PC-9 (cell line): ENCODE measurements at regions not wholly inside any gene's neighbourhood (a gene's known extent, or its start where the extent isn't known, plus 50 kb on each side); places are given as distances from the start of the nearest gene placed in this dataset.

Source experiments
- BruUV-seq: library from RNA; stranded (reverse); fragments of 400-500 nt; replicated peaks from 2 replicates; lab custom pipeline; 2021; lab: Mats Ljungman, UMichigan
- CTCF ChIA-PET: fragments of 300-600 bp; sonication (Branson Sonifier 250); formaldehyde crosslinking; loops from one replicate; lab custom pipeline; 2022; ENCODE audit warnings: antibody characterized with exemption; lab: Charles Lee
- POLR2A ChIA-PET: fragments of 300-600 bp; sonication (Branson Sonifier 250); formaldehyde crosslinking; loops from one replicate; lab custom pipeline; 2022; ENCODE audit warnings: antibody characterized with exemption; ENCODE audit not compliant: unreplicated experiment; lab: Charles Lee
- DNase-seq, 2 experiments: peaks; one replicate each; pipeline versions ENCODE4 v3.0.0 to v3.0.0-alpha.2; 2015 to 2022; ENCODE audit warnings: mixed read lengths in 1 of 2
- H2AFZ ChIP-seq: fragments of 200-600 bp; sonication (generic); 2 replicates; pipeline ENCODE4 v1.8.1; 2017; ENCODE audit warnings: antibody characterized with exemption
- H3F3A ChIP-seq: fragments of 200-600 bp; sonication (generic); 2 replicates; pipeline ENCODE4 v1.8.1; 2017; ENCODE audit warnings: antibody characterized with exemption, mild to moderate bottlenecking, low read depth; ENCODE audit not compliant: insufficient read depth
- H3K27ac ChIP-seq: fragments of 200-600 bp; sonication (generic); 2 replicates; pipeline ENCODE4 v1.6.1; 2016; ENCODE audit warnings: mixed run types
- H3K27me3 ChIP-seq: fragments of 200-600 bp; sonication (generic); 2 replicates; pipeline ENCODE4 v1.6.1; 2016; ENCODE audit warnings: low read depth, mixed run types; ENCODE audit not compliant: insufficient read depth
- H3K36me3 ChIP-seq: fragments of 200-600 bp; sonication (generic); 2 replicates; pipeline ENCODE4 v1.6.1; 2016; ENCODE audit warnings: low read depth, mixed run types
- H3K4me1 ChIP-seq: fragments of 200-600 bp; sonication (generic); replicated peaks from 2 replicates; pipeline ENCODE4 v1.6.1; 2016; ENCODE audit warnings: mixed run types; ENCODE audit not compliant: insufficient read depth
- H3K4me2 ChIP-seq: fragments of 200-600 bp; sonication (generic); 2 replicates; pipeline ENCODE4 v1.6.1; 2017; ENCODE audit warnings: mixed run types
- H3K4me3 ChIP-seq: fragments of 200-600 bp; sonication (generic); 2 replicates; pipeline ENCODE4 v1.6.1; 2016; ENCODE audit warnings: mixed run types
- H3K79me2 ChIP-seq: fragments of 200-600 bp; sonication (generic); 2 replicates; pipeline ENCODE4 v1.6.1; 2017; ENCODE audit warnings: low read depth, mixed run types
- H3K9me2 ChIP-seq: fragments of 200-600 bp; sonication (generic); 2 replicates; pipeline ENCODE4 v1.8.1; 2017; ENCODE audit warnings: mild to moderate bottlenecking; ENCODE audit not compliant: insufficient read depth
- H3K9me3 ChIP-seq: fragments of 200-600 bp; sonication (generic); 2 replicates; pipeline ENCODE4 v1.8.1; 2016; ENCODE audit warnings: low read depth; ENCODE audit not compliant: insufficient read depth
- H4K20me1 ChIP-seq: fragments of 200-600 bp; sonication (generic); 2 replicates; pipeline ENCODE4 v1.8.1; 2017; ENCODE audit not compliant: insufficient read depth
- EZH2 ChIP-seq: fragments of 200-600 bp; sonication (generic); IDR thresholded peaks from 2 replicates; pipeline ENCODE4 v1.8.0; 2017; ENCODE audit warnings: antibody characterized with exemption, low read depth
- intact Hi-C: fragments of 100-400 bp; cut with micrococcal nuclease; formaldehyde crosslinking; loops from one replicate; pipeline ENCODE4 v1.10.0; 2022; ENCODE audit not compliant: unreplicated experiment
- TF ChIP-seq, protein P1 (sequence below): fragments of 200-600 bp; sonication (generic); conservative IDR thresholded peaks from 2 replicates; pipeline ENCODE4 v1.6.1; 2017; ENCODE audit warnings: mixed run types, antibody characterized with exemption, mild to moderate bottlenecking, moderate library complexity

DNA sequence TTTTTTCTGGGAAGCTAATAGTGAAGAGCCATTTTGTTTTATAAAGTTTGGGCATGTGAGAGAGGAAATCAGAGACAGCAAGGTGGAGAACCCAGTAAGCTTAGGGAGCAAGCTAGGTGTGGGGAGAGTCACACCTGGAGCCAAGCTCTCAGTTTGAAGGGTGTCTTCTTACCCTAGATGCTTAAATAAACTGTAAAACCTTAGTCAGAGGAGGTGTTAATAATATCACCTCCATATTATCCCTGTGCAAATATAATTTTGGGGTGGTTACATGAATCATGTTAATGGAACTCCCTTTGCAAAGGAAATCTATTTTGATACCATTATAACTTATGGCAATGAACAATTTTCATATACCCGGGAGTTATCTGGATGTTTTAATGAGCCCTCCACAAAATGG lies 246.2 kb upstream of the PLET1 start:
- H3K36me3 ChIP-seq = no peaks in the 10 kb centered on the region
- H3K79me2 ChIP-seq = no peaks in the 10 kb centered on the region
- H3K9me2 ChIP-seq = no peaks in the 10 kb centered on the region
- no peak overlapping the region for H3K4me2 ChIP-seq
- no peak for TF ChIP-seq EZH2
- TF ChIP-seq, protein P1, sequence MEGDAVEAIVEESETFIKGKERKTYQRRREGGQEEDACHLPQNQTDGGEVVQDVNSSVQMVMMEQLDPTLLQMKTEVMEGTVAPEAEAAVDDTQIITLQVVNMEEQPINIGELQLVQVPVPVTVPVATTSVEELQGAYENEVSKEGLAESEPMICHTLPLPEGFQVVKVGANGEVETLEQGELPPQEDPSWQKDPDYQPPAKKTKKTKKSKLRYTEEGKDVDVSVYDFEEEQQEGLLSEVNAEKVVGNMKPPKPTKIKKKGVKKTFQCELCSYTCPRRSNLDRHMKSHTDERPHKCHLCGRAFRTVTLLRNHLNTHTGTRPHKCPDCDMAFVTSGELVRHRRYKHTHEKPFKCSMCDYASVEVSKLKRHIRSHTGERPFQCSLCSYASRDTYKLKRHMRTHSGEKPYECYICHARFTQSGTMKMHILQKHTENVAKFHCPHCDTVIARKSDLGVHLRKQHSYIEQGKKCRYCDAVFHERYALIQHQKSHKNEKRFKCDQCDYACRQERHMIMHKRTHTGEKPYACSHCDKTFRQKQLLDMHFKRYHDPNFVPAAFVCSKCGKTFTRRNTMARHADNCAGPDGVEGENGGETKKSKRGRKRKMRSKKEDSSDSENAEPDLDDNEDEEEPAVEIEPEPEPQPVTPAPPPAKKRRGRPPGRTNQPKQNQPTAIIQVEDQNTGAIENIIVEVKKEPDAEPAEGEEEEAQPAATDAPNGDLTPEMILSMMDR = no peak
- no peaks in the 10 kb centered on the region for H3K9me3 ChIP-seq
- H3K4me1 ChIP-seq = no peaks in the 10 kb centered on the region
- POLR2A ChIA-PET = no interaction called here
- H4K20me1 ChIP-seq = no peaks in the 10 kb centered on the region
- H3F3A ChIP-seq = no peaks in the 10 kb centered on the region
- no peak overlapping the region for H3K4me3 ChIP-seq
- H2AFZ ChIP-seq = no peak overlapping the region
- no peaks in the 10 kb centered on the region for H3K27me3 ChIP-seq
- no peak overlapping the region for H3K27ac ChIP-seq
- DNase-seq = peak in 1 of 2 experiments; percentile 67
- no TSS peak for BruUV-seq
- intact Hi-C loops = no loop called here
- CTCF ChIA-PET = no interaction called here

GRCh38 chr11:112507281-112507680 lies 246.6 kb upstream of the PLET1 start:
- Histone ChIP-seq H3K4me3 (no peak overlapping the region), H4K20me1 (no peaks in the 10 kb centered on the region), H3K79me2 (no peaks in the 10 kb centered on the region), H3K4me1 (no peaks in the 10 kb centered on the region), H3K4me2 (no peak overlapping the region), H3K9me2 (no peaks in the 10 kb centered on the region), H3K36me3 (no peaks in the 10 kb centered on the region), H3K27ac (no peak overlapping the region), H3K27me3 (no peaks in the 10 kb centered on the region), H2AFZ (no peak overlapping the region), H3K9me3 (no peaks in the 10 kb centered on the region), H3F3A (no peaks in the 10 kb centered on the region)
- intact Hi-C loops = no loop called here
- DNase-seq = no peak
- POLR2A ChIA-PET = no interaction called here
- BruUV-seq = no TSS peak
- no peak for TF ChIP-seq EZH2
- TF ChIP-seq, protein P1 = no peak
- CTCF ChIA-PET = no interaction called here

DNA sequence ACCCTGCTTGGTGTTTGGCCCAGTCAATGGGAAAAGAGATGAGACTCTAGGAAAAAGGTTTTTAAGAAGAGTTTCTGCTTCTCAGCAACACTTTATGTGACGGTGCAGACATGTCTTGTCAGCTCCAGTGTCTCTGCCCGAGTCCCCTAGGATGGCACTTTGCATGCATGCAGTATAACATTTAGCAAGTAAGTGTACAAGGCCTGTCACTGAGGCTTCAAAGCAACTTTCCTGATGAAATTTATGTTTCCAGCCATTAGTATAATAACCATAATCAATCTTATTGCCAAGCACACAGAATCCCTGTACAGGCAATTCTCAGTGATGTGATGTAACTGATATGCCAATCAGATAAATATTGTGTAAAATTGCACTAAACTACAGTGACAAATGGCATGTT lies 248.1 kb upstream of the PLET1 start:
- Histone ChIP-seq H3K27ac (no peak overlapping the region), H3K27me3 (no peaks in the 10 kb centered on the region), H2AFZ (no peak overlapping the region), H3F3A (no peaks in the 10 kb centered on the region), H3K36me3 (no peaks in the 10 kb centered on the region), H3K9me3 (no peaks in the 10 kb centered on the region), H3K9me2 (no peaks in the 10 kb centered on the region; the same call in 1 of the 2 replicates), H3K4me1 (no peaks in the 10 kb centered on the region), H3K4me2 (no peak overlapping the region), H3K4me3 (no peak overlapping the region), H4K20me1 (no peaks in the 10 kb centered on the region), H3K79me2 (no peaks in the 10 kb centered on the region)
- intact Hi-C loops = no loop called here
- TF ChIP-seq, protein P1 = no peak
- no peak for TF ChIP-seq EZH2
- BruUV-seq = no TSS peak
- ChIA-PET POLR2A (no interaction called here), CTCF (no interaction called here)
- no peak for DNase-seq
